Osteocyte (in vitro differentiated cells): ENCODE measurements at regions not wholly inside any gene's neighbourhood (a gene's known extent, or its start where the extent isn't known, plus 50 kb on each side); places are given as distances from the start of the nearest gene placed in this dataset.

Source experiments
- DNase-seq: peaks from one replicate; pipeline ENCODE4 v3.0.0; 2021; ENCODE audit warnings: mixed read lengths; ENCODE audit not compliant: unreplicated experiment; ENCODE audit errors: extremely low spot score
- H3K27ac Mint-ChIP-seq: one replicate; pipeline ENCODE4 v1.8.0; 2021; ENCODE audit warnings: mild to moderate bottlenecking, mixed read lengths; ENCODE audit not compliant: unreplicated experiment
- H3K27me3 Mint-ChIP-seq: one replicate; pipeline ENCODE4 v1.8.0; 2021; ENCODE audit warnings: mixed read lengths; ENCODE audit not compliant: unreplicated experiment
- H3K36me3 Mint-ChIP-seq: one replicate; pipeline ENCODE4 v1.8.0; 2021; ENCODE audit warnings: mixed read lengths; ENCODE audit not compliant: unreplicated experiment
- H3K4me1 Mint-ChIP-seq: one replicate; pipeline ENCODE4 v1.8.0; 2021; ENCODE audit warnings: mixed read lengths; ENCODE audit not compliant: unreplicated experiment
- H3K4me3 Mint-ChIP-seq: one replicate; pipeline ENCODE4 v1.8.0; 2021; ENCODE audit warnings: mild to moderate bottlenecking, moderate library complexity, mixed read lengths; ENCODE audit not compliant: unreplicated experiment
- H3K9me3 Mint-ChIP-seq: one replicate; pipeline ENCODE4 v1.8.0; 2021; ENCODE audit warnings: mixed read lengths; ENCODE audit not compliant: unreplicated experiment
- TF ChIP-seq, protein P1 (sequence below): fragments of 200-600 bp; sonication (generic); IDR thresholded peaks from 2 replicates; pipeline ENCODE4 v1.5.0; 2021; ENCODE audit warnings: antibody characterized with exemption, mild to moderate bottlenecking, moderate library complexity

DNA sequence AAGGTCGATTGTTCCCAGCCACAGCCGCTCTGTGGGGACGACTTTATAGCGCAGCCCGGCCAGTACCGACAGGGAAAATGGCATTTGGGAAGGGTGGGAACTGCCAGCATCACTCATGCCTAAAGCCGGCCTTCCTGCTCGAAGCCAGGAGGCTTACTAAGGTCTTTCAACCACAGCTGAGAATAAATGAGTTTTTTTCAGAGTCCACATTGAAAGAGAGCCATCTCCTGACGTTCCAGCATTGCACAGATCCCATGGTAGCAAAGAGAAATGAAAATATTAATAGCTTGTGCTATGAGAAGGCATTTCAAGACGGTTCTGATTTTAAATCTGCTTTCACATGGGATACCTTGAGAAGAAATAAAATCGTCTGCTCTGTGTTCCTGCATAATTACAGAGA is 230.2 kb upstream of the IGF1R start:
- peaks cover 15% of the 10 kb centered on the region for H3K4me1 Mint-ChIP-seq
- no peak for DNase-seq
- peaks cover 31% of the 10 kb centered on the region for H3K27me3 Mint-ChIP-seq

DNA sequence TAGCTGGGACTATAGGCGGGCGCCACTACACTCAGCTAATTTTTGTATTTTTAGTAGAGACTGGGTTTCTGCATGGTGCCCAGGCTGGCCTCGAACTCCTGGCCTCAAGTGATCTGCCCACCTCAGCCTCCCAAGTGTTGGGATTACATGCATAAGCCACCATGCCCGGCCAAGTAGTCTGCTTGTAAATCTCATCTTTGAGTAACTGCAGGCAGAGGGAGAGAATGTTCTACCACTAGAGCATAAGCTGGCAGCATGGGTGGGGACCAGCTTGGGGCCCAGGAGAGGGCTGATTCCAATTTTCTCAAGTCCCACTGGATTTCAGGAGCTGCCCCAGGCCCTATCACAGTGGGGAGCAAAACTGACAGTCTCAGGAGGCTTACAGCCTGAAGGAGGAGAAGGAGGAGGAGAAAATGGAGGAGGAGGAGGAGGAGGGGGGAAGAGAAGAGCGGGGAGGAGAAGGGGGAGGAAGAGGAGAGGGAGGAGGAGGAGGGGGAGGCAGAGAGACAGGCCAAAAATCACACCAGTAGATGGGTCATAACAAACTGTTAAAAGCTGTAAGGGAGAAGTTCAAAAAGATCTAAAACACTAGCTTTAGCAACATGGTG is 229.1 kb upstream of the IGF1R start:
- Mint-ChIP-seq H3K4me1 (peaks cover 15% of the 10 kb centered on the region), H3K36me3 (no peaks in the 10 kb centered on the region), H3K4me3 (no peak overlapping the region), H3K27me3 (peaks cover 32% of the 10 kb centered on the region), H3K27ac (no peak overlapping the region), H3K9me3 (no peaks in the 10 kb centered on the region)
- DNase-seq, result no peak
- TF ChIP-seq, protein P1, sequence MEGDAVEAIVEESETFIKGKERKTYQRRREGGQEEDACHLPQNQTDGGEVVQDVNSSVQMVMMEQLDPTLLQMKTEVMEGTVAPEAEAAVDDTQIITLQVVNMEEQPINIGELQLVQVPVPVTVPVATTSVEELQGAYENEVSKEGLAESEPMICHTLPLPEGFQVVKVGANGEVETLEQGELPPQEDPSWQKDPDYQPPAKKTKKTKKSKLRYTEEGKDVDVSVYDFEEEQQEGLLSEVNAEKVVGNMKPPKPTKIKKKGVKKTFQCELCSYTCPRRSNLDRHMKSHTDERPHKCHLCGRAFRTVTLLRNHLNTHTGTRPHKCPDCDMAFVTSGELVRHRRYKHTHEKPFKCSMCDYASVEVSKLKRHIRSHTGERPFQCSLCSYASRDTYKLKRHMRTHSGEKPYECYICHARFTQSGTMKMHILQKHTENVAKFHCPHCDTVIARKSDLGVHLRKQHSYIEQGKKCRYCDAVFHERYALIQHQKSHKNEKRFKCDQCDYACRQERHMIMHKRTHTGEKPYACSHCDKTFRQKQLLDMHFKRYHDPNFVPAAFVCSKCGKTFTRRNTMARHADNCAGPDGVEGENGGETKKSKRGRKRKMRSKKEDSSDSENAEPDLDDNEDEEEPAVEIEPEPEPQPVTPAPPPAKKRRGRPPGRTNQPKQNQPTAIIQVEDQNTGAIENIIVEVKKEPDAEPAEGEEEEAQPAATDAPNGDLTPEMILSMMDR, result no peak

More for the DNA sequence above, 230.2 kb upstream of the IGF1R start:
- TF ChIP-seq, protein P1, result no peak
- H3K36me3 Mint-ChIP-seq, result no peaks in the 10 kb centered on the region
- no peaks in the 10 kb centered on the region for H3K9me3 Mint-ChIP-seq
- H3K27ac Mint-ChIP-seq, result no peak overlapping the region
- no peak overlapping the region for H3K4me3 Mint-ChIP-seq

DNA sequence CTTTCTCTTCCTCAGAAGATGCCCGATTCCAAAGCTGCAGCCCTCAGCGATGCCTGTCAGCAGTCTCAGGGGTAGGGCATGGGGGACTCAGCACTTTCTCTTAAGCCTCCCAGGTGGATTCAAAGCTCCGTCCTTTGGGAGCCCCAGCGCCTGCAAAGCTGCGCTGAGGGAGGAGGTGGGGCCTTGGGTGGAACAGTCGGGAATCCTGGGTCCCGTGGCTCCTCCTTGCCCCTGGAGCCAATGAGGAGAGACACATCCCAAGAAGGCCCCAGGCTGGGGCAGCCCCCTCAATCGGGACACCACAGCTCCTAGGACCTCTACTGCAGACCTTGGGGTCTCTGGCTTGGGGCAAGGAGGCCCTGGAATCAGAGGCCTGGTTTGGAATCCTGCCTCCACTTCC is 227.5 kb upstream of the IGF1R start:
- DNase-seq, result no peak
- Mint-ChIP-seq H3K27ac (no peak overlapping the region), H3K27me3 (peaks cover 36% of the 10 kb centered on the region), H3K9me3 (no peaks in the 10 kb centered on the region), H3K36me3 (no peaks in the 10 kb centered on the region), H3K4me1 (peaks cover 15% of the 10 kb centered on the region), H3K4me3 (no peak overlapping the region)
- TF ChIP-seq, protein P1, result no peak

DNA sequence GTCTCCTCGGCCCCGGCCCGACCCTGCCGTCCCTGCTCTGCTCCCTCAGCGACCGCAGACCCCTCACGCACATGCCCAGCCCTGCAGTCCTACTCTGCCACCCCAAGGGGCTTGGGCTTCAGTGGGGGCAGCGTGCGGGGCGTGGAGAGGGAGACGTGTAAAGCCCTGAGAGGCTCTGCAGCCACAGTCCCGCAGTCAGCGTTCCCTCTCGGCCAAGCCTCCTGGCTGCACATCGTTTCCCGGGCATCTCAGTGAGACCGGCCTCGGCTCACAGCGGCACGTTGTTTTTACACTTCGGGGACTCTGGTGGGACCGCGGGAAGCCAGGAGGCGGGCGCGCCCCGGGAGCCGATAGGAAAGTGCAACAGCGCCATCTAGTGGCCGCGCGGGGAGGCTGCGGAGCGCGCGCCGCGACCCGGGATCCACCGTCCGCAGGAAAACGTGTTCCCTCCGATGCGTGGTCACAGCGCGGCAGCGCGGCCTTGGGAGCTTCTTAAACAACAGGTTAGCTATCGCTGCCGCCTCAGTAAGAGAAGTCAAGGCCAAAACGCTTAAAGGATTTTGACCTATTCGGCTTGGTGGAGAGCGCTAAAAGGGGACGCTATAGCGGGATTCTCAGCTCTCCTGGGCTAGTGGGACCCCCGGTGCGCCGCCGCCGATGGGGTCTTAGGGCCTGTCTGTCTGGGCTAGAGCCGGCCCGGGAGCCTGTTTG is 226.8 kb upstream of the IGF1R start:
- Mint-ChIP-seq H3K36me3 (no peaks in the 10 kb centered on the region), H3K4me1 (peaks cover 11% of the 10 kb centered on the region), H3K9me3 (no peaks in the 10 kb centered on the region), H3K27me3 (peaks cover 42% of the 10 kb centered on the region), H3K27ac (no peak overlapping the region), H3K4me3 (no peak overlapping the region)
- TF ChIP-seq, protein P1, result peak; percentile 99
- peak; percentile 89 for DNase-seq

DNA sequence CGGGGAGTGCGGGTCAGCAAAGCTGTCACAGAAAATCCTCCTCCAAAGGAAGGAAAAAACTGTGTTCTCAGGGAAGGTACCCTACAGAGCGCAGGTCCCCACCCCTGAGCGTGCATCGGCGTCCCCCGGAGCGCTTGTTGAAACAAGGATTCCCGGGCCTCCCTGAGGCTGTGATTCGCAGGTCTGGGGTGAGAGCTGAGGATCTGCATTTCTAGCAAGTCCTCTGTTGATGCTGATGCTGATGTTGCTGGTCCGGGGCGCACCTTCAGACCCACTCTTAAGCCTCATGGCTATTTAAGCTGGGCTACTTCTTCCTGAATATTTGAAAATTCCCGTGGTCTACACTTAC is 226.2 kb upstream of the IGF1R start:
- DNase-seq, result no peak
- H3K4me3 Mint-ChIP-seq, result no peak overlapping the region
- peaks cover 44% of the 10 kb centered on the region for H3K27me3 Mint-ChIP-seq
- no peaks in the 10 kb centered on the region for H3K36me3 Mint-ChIP-seq
- H3K27ac Mint-ChIP-seq, result no peak overlapping the region
- TF ChIP-seq, protein P1, result no peak
- no peaks in the 10 kb centered on the region for H3K9me3 Mint-ChIP-seq
- peaks cover 8% of the 10 kb centered on the region for H3K4me1 Mint-ChIP-seq
